Smooth muscle cell (in vitro differentiated cells): ENCODE measurements at regions not wholly inside any gene's neighbourhood (a gene's known extent, or its start where the extent isn't known, plus 50 kb on each side); places are given as distances from the start of the nearest gene placed in this dataset.

Experiments
- DNase-seq: peaks from one replicate; lab custom pipeline; 2025; ENCODE audit not compliant: unreplicated experiment; lab: John Stamatoyannopoulos, UW
- H2AFZ ChIP-seq: fragments of 200-600 bp; sonication (generic); 2 replicates; pipeline ENCODE4 v1.6.0; 2016; ENCODE audit warnings: antibody characterized with exemption, low read depth, mild to moderate bottlenecking
- H3F3A ChIP-seq: fragments of 200-600 bp; sonication (generic); 2 replicates; pipeline ENCODE4 v1.6.0; 2017; ENCODE audit warnings: antibody characterized with exemption, low read depth
- H3K27ac ChIP-seq: fragments of 200-600 bp; sonication (generic); 2 replicates; pipeline ENCODE4 v1.5.1; 2016; ENCODE audit warnings: low read depth, mild to moderate bottlenecking
- H3K27me3 ChIP-seq: fragments of 200-600 bp; sonication (generic); 2 replicates; pipeline ENCODE4 v1.6.1; 2016; ENCODE audit warnings: low read depth, mild to moderate bottlenecking
- H3K36me3 ChIP-seq: fragments of 200-600 bp; sonication (generic); 2 replicates; pipeline ENCODE4 v1.5.1; 2016; ENCODE audit warnings: low read depth
- H3K4me1 ChIP-seq: fragments of 200-600 bp; sonication (generic); 2 replicates; pipeline ENCODE4 v1.5.1; 2016; ENCODE audit warnings: low read depth
- H3K4me2 ChIP-seq: fragments of 200-600 bp; sonication (generic); 2 replicates; pipeline ENCODE4 v1.6.0; 2016; ENCODE audit warnings: mild to moderate bottlenecking
- H3K4me3 ChIP-seq: fragments of 200-600 bp; sonication (generic); 2 replicates; pipeline ENCODE4 v1.5.1; 2016; ENCODE audit warnings: mild to moderate bottlenecking
- H3K79me2 ChIP-seq: fragments of 200-600 bp; sonication (generic); 2 replicates; pipeline ENCODE4 v1.6.0; 2016; ENCODE audit warnings: low read depth, mild to moderate bottlenecking
- H3K9ac ChIP-seq: fragments of 200-600 bp; sonication (generic); 2 replicates; pipeline ENCODE4 v1.6.0; 2016; ENCODE audit warnings: low read depth
- H3K9me3 ChIP-seq: fragments of 200-600 bp; sonication (generic); replicated peaks from 2 replicates; pipeline ENCODE4 v1.5.1; 2016; ENCODE audit warnings: low read depth
- H4K20me1 ChIP-seq: fragments of 200-600 bp; sonication (generic); 2 replicates; pipeline ENCODE4 v1.6.0; 2016; ENCODE audit warnings: low read depth
- WGBS: methylation state at CpG from one replicate; pipeline ENCODE4 v1.1.7; 2016; ENCODE audit warnings: low lambda C conversion rate; 5-methylcytosine and 5-hydroxymethylcytosine counted together
- TF ChIP-seq, protein P1 (sequence below): fragments of 200-600 bp; sonication (generic); IDR thresholded peaks from 2 replicates; pipeline ENCODE4 v1.5.1; 2017; ENCODE audit warnings: borderline replicate concordance, mild to moderate bottlenecking, antibody characterized with exemption; ENCODE audit not compliant: insufficient read depth, poor library complexity, severe bottlenecking

DNA sequence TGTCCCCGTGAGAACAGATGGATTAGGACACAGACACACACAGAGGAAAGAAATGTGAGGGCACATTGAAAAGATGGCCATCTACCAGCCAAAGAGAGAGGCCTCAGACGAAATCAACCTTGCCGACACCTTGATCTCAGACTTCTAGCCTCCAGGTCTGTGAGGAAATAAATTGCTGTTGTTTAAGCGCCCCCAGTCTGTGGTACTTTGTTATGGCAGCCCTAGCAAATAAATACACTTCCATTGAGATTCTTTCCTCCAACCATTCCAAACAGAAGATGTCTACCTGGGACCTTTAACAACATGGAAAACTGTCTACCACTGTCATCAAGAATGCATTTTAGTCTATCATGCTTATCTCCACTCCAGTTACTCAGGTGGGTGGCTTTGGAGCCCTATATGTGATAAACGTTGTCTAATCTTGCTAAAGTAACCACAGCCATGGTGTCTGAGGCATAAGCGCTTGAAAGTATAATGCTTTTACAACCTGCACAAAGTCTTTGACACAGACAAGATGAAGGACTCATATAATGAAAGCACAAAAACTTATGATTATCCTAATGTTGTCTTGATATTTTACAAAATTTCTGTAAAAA is 244.3 kb downstream of the MTERF1 start:
- no peaks in the 10 kb centered on the region for H3K9me3 ChIP-seq
- no peak overlapping the region for H3K4me2 ChIP-seq
- H3K9ac ChIP-seq: no peak overlapping the region
- H3K36me3 ChIP-seq: no peaks in the 10 kb centered on the region
- H3K27ac ChIP-seq: no peak overlapping the region
- no peaks in the 10 kb centered on the region for H3F3A ChIP-seq
- H2AFZ ChIP-seq: no peak overlapping the region
- no peaks in the 10 kb centered on the region for H3K27me3 ChIP-seq
- no peaks in the 10 kb centered on the region for H4K20me1 ChIP-seq
- no peak overlapping the region for H3K4me3 ChIP-seq
- 44% methylated on average over 6 of the region's 6 CpGs for WGBS
- H3K4me1 ChIP-seq: peaks cover 10% of the 10 kb centered on the region
- no peak for DNase-seq
- no peaks in the 10 kb centered on the region for H3K79me2 ChIP-seq
- TF ChIP-seq, protein P1, sequence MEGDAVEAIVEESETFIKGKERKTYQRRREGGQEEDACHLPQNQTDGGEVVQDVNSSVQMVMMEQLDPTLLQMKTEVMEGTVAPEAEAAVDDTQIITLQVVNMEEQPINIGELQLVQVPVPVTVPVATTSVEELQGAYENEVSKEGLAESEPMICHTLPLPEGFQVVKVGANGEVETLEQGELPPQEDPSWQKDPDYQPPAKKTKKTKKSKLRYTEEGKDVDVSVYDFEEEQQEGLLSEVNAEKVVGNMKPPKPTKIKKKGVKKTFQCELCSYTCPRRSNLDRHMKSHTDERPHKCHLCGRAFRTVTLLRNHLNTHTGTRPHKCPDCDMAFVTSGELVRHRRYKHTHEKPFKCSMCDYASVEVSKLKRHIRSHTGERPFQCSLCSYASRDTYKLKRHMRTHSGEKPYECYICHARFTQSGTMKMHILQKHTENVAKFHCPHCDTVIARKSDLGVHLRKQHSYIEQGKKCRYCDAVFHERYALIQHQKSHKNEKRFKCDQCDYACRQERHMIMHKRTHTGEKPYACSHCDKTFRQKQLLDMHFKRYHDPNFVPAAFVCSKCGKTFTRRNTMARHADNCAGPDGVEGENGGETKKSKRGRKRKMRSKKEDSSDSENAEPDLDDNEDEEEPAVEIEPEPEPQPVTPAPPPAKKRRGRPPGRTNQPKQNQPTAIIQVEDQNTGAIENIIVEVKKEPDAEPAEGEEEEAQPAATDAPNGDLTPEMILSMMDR: peak; percentile 63

DNA sequence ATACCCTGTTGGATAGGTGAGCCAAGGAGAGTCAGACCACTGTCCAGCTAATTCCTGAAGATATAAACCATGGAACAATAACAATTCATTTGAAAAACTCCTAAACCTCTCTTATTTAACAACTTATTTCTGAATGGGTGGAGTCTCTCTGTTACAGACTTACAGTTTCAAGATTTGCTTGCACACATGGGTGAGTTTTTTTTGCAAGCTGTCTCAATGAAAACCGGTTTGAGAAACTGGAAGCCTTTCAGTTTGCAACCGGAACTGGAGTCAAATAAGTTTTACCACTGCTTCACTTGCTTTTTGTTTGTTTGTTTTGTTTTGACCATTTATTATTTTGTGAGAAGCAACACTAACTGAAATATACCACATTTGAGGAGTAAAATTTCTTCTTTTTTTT is 243.8 kb downstream of the MTERF1 start:
- Histone ChIP-seq H3F3A (no peaks in the 10 kb centered on the region), H3K4me2 (no peak overlapping the region), H3K27ac (no peak overlapping the region), H3K79me2 (no peaks in the 10 kb centered on the region), H3K27me3 (no peaks in the 10 kb centered on the region), H4K20me1 (no peaks in the 10 kb centered on the region), H2AFZ (no peak overlapping the region), H3K9me3 (no peaks in the 10 kb centered on the region), H3K4me3 (no peak overlapping the region), H3K4me1 (peaks cover 10% of the 10 kb centered on the region), H3K9ac (no peak overlapping the region), H3K36me3 (no peaks in the 10 kb centered on the region)
- DNase-seq: no peak
- TF ChIP-seq, protein P1: no peak
- WGBS: 92% methylated on average over 2 of the region's 2 CpGs

DNA sequence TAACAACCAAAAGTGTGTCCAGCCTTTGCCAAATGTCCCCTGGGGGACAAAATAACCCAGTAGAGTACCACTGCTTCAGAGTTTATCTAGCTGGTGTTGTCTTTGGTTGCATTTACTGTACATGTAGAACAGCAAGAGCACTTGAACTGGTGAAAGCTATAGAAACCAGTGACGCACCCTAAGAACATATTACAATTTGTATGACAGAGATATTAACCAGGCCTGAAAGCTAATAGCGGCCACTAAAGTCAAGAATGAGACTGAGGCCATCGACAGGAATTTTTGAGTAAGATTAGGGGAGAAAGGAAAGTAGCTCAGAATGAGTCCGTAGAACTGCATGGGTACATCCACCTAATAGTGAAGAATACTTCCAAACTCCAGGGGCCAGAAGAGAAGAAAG is 236.2 kb downstream of the MTERF1 start:
- no peak for DNase-seq
- Histone ChIP-seq H3K4me2 (no peak overlapping the region), H3F3A (no peaks in the 10 kb centered on the region), H3K9me3 (no peaks in the 10 kb centered on the region), H3K79me2 (no peaks in the 10 kb centered on the region), H2AFZ (no peak overlapping the region), H3K36me3 (no peaks in the 10 kb centered on the region), H3K4me3 (no peak overlapping the region), H3K9ac (no peak overlapping the region), H3K4me1 (no peaks in the 10 kb centered on the region), H4K20me1 (no peaks in the 10 kb centered on the region), H3K27me3 (no peaks in the 10 kb centered on the region), H3K27ac (no peak overlapping the region)
- TF ChIP-seq, protein P1: no peak
- WGBS: 70% methylated on average over 4 of the region's 4 CpGs

DNA sequence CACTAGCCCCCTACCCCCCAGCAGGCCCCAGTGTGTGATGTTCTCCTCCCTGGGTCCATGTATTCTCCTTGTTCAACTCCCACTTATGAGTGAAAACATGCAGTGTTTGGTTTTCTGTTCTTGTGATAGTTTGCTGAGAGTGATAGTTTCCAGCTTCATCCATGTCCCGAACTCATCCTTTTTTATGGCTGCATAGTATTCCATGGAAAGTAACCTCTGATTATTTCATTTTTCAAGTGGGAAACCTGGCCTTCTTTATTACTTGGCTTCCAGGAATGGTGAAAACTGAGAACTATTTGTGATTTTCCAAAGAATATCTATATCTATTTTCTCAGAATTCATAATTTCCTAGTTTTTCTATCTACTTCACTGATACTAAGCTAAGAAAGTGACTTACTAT is 235.0 kb downstream of the MTERF1 start:
- H3F3A ChIP-seq: no peaks in the 10 kb centered on the region
- H2AFZ ChIP-seq: no peak overlapping the region
- no peaks in the 10 kb centered on the region for H3K9me3 ChIP-seq
- H3K4me2 ChIP-seq: no peak overlapping the region
- no peak overlapping the region for H3K27ac ChIP-seq
- no peak overlapping the region for H3K9ac ChIP-seq
- no peaks in the 10 kb centered on the region for H3K79me2 ChIP-seq
- no peak overlapping the region for H3K4me3 ChIP-seq
- H3K36me3 ChIP-seq: no peaks in the 10 kb centered on the region
- WGBS: 90% methylated on average over 1 of the region's 1 CpG
- no peaks in the 10 kb centered on the region for H3K4me1 ChIP-seq
- H3K27me3 ChIP-seq: no peaks in the 10 kb centered on the region
- no peaks in the 10 kb centered on the region for H4K20me1 ChIP-seq
- TF ChIP-seq, protein P1: no peak
- DNase-seq: no peak
